Activated CD8-positive, alpha-beta T cell treated with anti-CD3 and anti-CD28 coated beads for 36 hours (primary cell): ENCODE measurements at regions not wholly inside any gene's neighbourhood (a gene's known extent, or its start where the extent isn't known, plus 50 kb on each side); places are given as distances from the start of the nearest gene placed in this dataset.

Experiments used
- ATAC-seq: fragments of 200-7000 bp; cut with Tn5 transposase; one replicate; pipeline ENCODE4 v1.10.0; 2021; ENCODE audit warnings: mild to moderate bottlenecking, moderate library complexity
- CTCF ChIA-PET: fragments of 350-600 bp; sonication (Branson Sonifier 250); formaldehyde crosslinking; loops from one replicate; lab custom pipeline; 2021; ENCODE audit warnings: antibody characterized with exemption; lab: Charles Lee
- POLR2A ChIA-PET: fragments of 350-600 bp; sonication (Branson Sonifier 250); formaldehyde crosslinking; loops from one replicate; lab custom pipeline; 2021; ENCODE audit warnings: antibody characterized with exemption; lab: Charles Lee
- DNase-seq: peaks from one replicate; pipeline ENCODE4 v3.0.0-alpha.2; 2020
- H3K27ac Mint-ChIP-seq: one replicate; pipeline ENCODE4 v1.8.0; 2021; ENCODE audit warnings: mild to moderate bottlenecking, mixed read lengths
- H3K27me3 Mint-ChIP-seq: one replicate; pipeline ENCODE4 v1.8.0; 2021; ENCODE audit warnings: mixed read lengths
- H3K36me3 Mint-ChIP-seq: one replicate; pipeline ENCODE4 v1.8.0; 2021; ENCODE audit warnings: low read depth, mixed read lengths
- H3K4me1 Mint-ChIP-seq: one replicate; pipeline ENCODE4 v1.8.0; 2021; ENCODE audit warnings: low read depth, mixed read lengths
- H3K4me3 Mint-ChIP-seq: one replicate; pipeline ENCODE4 v1.8.0; 2021; ENCODE audit warnings: mild to moderate bottlenecking, moderate library complexity, mixed read lengths
- H3K9me3 Mint-ChIP-seq: one replicate; pipeline ENCODE4 v1.8.0; 2021; ENCODE audit warnings: mixed read lengths
- intact Hi-C: fragments of 100-400 bp; cut with micrococcal nuclease; formaldehyde crosslinking; loops from one replicate; pipeline ENCODE4 v1.10.0; 2022
- TF ChIP-seq, protein P1 (sequence below): fragments of 200-600 bp; IDR thresholded peaks from one replicate; pipeline ENCODE4 v1.8.0; 2022; ENCODE audit warnings: antibody characterized with exemption, mild to moderate bottlenecking

DNA sequence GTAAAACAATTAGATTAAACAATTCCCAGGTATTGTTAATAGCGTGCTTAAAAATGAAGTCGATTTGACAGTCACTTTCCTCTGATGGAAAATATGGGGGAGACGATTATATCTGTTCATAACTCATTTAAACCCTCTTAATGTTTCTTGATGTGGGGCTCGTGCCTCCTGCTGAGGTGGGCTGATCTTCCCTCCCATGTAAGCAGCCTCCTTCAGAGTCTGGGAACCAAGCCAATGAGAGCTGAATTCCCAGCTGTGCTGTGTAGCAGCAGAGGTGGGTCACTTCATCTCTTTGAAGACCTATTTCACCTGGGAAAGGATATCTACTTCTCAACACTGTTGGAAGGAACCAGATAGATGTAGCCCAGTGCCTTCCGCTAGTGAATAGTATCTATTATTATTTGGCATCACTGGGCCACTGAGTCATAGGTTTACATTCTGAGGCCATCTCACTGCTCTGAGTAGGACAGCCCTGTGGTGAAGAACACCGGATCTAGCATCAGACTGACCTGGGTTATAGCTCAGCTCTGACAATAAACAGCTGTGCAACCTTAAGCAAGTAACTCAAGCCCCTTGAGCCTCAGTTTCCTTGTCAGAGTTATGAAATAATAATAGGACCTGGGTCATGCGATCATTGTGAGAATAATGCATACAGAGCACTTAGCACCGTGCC lies 85.3 kb upstream of the C16orf82 start:
- Mint-ChIP-seq H3K27me3 (peaks cover 1% of the 10 kb centered on the region), H3K36me3 (no peaks in the 10 kb centered on the region), H3K27ac (no peak overlapping the region), H3K4me1 (no peaks in the 10 kb centered on the region), H3K9me3 (no peaks in the 10 kb centered on the region), H3K4me3 (no peak overlapping the region)
- ATAC-seq (no peak), DNase-seq (no peak)
- TF ChIP-seq, protein P1, sequence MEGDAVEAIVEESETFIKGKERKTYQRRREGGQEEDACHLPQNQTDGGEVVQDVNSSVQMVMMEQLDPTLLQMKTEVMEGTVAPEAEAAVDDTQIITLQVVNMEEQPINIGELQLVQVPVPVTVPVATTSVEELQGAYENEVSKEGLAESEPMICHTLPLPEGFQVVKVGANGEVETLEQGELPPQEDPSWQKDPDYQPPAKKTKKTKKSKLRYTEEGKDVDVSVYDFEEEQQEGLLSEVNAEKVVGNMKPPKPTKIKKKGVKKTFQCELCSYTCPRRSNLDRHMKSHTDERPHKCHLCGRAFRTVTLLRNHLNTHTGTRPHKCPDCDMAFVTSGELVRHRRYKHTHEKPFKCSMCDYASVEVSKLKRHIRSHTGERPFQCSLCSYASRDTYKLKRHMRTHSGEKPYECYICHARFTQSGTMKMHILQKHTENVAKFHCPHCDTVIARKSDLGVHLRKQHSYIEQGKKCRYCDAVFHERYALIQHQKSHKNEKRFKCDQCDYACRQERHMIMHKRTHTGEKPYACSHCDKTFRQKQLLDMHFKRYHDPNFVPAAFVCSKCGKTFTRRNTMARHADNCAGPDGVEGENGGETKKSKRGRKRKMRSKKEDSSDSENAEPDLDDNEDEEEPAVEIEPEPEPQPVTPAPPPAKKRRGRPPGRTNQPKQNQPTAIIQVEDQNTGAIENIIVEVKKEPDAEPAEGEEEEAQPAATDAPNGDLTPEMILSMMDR, result no peak
- ChIA-PET POLR2A (no interaction called here), CTCF (no interaction called here)
- intact Hi-C loops, result no loop called here

DNA sequence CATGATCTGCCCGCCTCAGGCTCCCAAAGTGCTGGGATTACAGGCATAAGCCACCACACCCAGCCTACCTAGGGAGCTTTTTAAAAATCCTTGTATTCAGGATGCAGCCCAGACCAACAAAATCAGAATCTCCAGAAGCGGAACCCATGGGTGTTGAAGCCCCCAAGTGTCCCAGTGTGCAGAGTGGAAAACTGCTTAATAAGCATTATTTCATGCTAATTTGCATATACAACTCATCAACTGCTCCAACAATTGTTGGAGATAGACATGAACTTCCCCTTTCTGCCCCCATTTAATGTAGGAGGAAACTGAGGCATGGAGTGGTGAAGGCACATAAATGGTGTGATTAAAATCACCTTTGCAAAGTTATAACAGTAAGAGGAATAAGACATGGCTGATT lies 84.3 kb upstream of the C16orf82 start:
- Mint-ChIP-seq H3K9me3 (no peaks in the 10 kb centered on the region), H3K4me3 (no peak overlapping the region), H3K4me1 (no peaks in the 10 kb centered on the region), H3K27me3 (peaks cover 3% of the 10 kb centered on the region), H3K27ac (no peak overlapping the region), H3K36me3 (no peaks in the 10 kb centered on the region)
- intact Hi-C loops, result no loop called here
- ChIA-PET POLR2A (no interaction called here), CTCF (interaction anchor here (1.1 kb wide), 1 partner anchor 29 kb away, joined by 3 read pairs; no protein-coding TSS in a partner anchor)
- DNase-seq (no peak), ATAC-seq (no peak)
- TF ChIP-seq, protein P1, result no peak

GRCh38 chr16:26983426-26983825 lies 83.3 kb upstream of the C16orf82 start:
- H3K36me3 Mint-ChIP-seq, result no peaks in the 10 kb centered on the region
- ChIA-PET POLR2A (no interaction called here), CTCF (interaction anchor here (1.1 kb wide), 1 partner anchor 28 kb away, joined by 3 read pairs; no protein-coding TSS in a partner anchor)
- H3K4me3 Mint-ChIP-seq, result no peak overlapping the region
- ATAC-seq, result no peak
- intact Hi-C loops, result no loop called here
- no peaks in the 10 kb centered on the region for H3K9me3 Mint-ChIP-seq
- H3K27ac Mint-ChIP-seq, result no peak overlapping the region
- H3K4me1 Mint-ChIP-seq, result no peaks in the 10 kb centered on the region
- H3K27me3 Mint-ChIP-seq, result peaks cover 3% of the 10 kb centered on the region
- no peak for DNase-seq
- TF ChIP-seq, protein P1, result no peak

- Mint-ChIP-seq H3K4me1 (no peaks in the 10 kb centered on the region), H3K27me3 (peaks cover 3% of the 10 kb centered on the region), H3K9me3 (no peaks in the 10 kb centered on the region), H3K27ac (no peak overlapping the region), H3K36me3 (no peaks in the 10 kb centered on the region), H3K4me3 (no peak overlapping the region)
- DNase-seq, result no peak
- CTCF ChIA-PET, result no interaction called here
- POLR2A ChIA-PET, result no interaction called here
- TF ChIP-seq, protein P1, result no peak
- intact Hi-C loops, result no loop called here
- no peak for ATAC-seq
Measured at GRCh38 chr16:26985100-26986065, 81.3 kb upstream of the C16orf82 start.

DNA sequence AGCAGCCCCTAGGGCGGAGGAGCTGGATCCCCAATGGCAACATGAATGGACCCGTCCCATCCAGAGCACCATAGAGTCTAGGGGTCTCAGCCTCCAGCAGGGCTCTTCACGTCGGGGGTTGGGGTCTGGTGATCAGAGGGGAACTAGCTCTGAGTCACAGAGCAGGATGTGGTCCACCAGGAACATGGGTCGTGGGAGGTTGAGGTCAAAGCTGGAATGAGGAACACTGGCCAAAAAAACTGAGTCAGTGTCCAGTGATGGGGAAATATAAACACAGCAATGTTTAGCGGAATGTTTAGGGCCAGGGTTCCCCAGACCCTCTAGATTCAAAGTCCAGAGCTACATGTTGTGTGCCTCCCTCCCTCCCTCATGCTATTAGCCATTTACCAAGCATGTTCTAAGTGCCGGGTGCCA lies 79.1 kb upstream of the C16orf82 start:
- Mint-ChIP-seq H3K27me3 (peaks cover 3% of the 10 kb centered on the region), H3K36me3 (no peaks in the 10 kb centered on the region), H3K4me3 (no peak overlapping the region), H3K4me1 (no peaks in the 10 kb centered on the region), H3K27ac (no peak overlapping the region), H3K9me3 (no peaks in the 10 kb centered on the region)
- ATAC-seq (no peak), DNase-seq (no peak)
- ChIA-PET CTCF (no interaction called here), POLR2A (no interaction called here)
- intact Hi-C loops, result no loop called here
- TF ChIP-seq, protein P1, result no peak
